Heart left ventricle (tissue), 13 donors: ENCODE measurements at regions not wholly inside any gene's neighbourhood (a gene's known extent, or its start where the extent isn't known, plus 50 kb on each side); places are given as distances from the start of the nearest gene placed in this dataset.

ENCODE experiments used
- CTCF ChIP-seq, 12 donors: fragments of 200-600 bp; sonication (generic) in 4 of 12; IDR thresholded peaks; one replicate each; pipeline versions ENCODE4 v1.5.0 to v1.8.0; 2018 to 2022; ENCODE audit warnings: antibody characterized with exemption in 12 of 12, mild to moderate bottlenecking in 5 of 12
- POLR2A ChIP-seq, 2 donors: fragments of 450-650 bp; IDR thresholded peaks; one replicate each; pipeline ENCODE4 v1.6.1; 2017; ENCODE audit warnings: antibody characterized with exemption in 2 of 2, mild to moderate bottlenecking in 2 of 2, moderate library complexity in 2 of 2
- donor health status: ischemic (EF 13 %, LVEDD 7.1; RV severe dilation, severe dysfunction).
- donor health status: DM: no; HTN: yes; CAD: no.
- donor health status: DM: no; HTN: no; CAD: no.
- donor health status: ischemic (EF 25% LVEDD 6.9; RV normal size, moderate dysfunction).
- donor health status: ischemic (EF 25% LVEDD 5.7; RV mildly dilated, moderate dysfunction).
- donor health status: ischemic (EF 35%, LVEDD 5.7; RV mildly dilated, moderate dysfunction).
- donor health status: nonischemic (EF 11% LVEDD 7.7; RV severe dilation, severe dysfunction).
- donor health status: DM: yes; HTN: yes; CAD: no.
- donor health status: PGD.
- donor health status: ischemic (EF 29% LVEDD 5.4; RV normal size, mild dysfunction).
- donor health status: nonischemic (EF 23%, LVEDD 6.1; RV moderate dilation, normal function).

- TF ChIP-seq POLR2A (IDR thresholded peaks at IDR 0.05) (no peak), CTCF (IDR thresholded peaks at IDR 0.05) (no peak)
Observed at GRCh38 chr20:56762829-56763228, 133.7 kb downstream of the TFAP2C start.
